HCT116 (cell line): ENCODE measurements at regions not wholly inside any gene's neighbourhood (a gene's known extent, or its start where the extent isn't known, plus 50 kb on each side); places are given as distances from the start of the nearest gene placed in this dataset.

Experiments
- ATAC-seq: fragments of 200-7000 bp; cut with Tn5 transposase; 2 replicates; pipeline ENCODE4 v1.9.1; 2020; ENCODE audit warnings: mild to moderate bottlenecking, moderate library complexity
- BruUV-seq: library from RNA; stranded (reverse); fragments of 400-500 nt; replicated peaks from 2 replicates; lab custom pipeline; 2021; lab: Mats Ljungman, UMichigan
- CTCF ChIA-PET: fragments of 300-600 bp; sonication (Branson Sonifier 250); formaldehyde crosslinking; loops from one replicate; lab custom pipeline; 2021; ENCODE audit warnings: antibody characterized with exemption; lab: Charles Lee
- POLR2A ChIA-PET: fragments of 300-600, 350-600 bp; sonication (Branson Sonifier 250); formaldehyde crosslinking; loops from one replicate; lab custom pipeline; 2021; ENCODE audit warnings: antibody characterized with exemption; lab: Charles Lee
- RAD21 ChIA-PET, 2 experiments: fragments of 300-600 bp; sonication (Branson Sonifier 250); formaldehyde crosslinking; loops; one replicate each; lab custom pipeline; 2023; ENCODE audit warnings: low total read pairs in 2 of 2; ENCODE audit not compliant: uncharacterized antibody in 2 of 2, unreplicated experiment in 2 of 2, low non-redundant PET in 1 of 2; lab: Charles Lee
- DNase-seq: peaks from one replicate; pipeline ENCODE4 v3.0.0-alpha.2; 2010; ENCODE audit warnings: low read depth, low spot score
- H2AFZ ChIP-seq: fragments of 200-600 bp; shearing (Covaris generic), sonication (generic); 2 replicates; pipeline ENCODE4 v1.6.1; 2017; ENCODE audit warnings: low read depth, mixed run types, mixed read lengths, antibody characterized with exemption, low read length; ENCODE audit not compliant: poor library complexity, severe bottlenecking
- H3K27ac ChIP-seq: 2 replicates; pipeline ENCODE4 v1.5.1; 2012; ENCODE audit warnings: low read depth, low read length
- H3K27me3 ChIP-seq: fragments of 200-600 bp; sonication (generic); 2 replicates; pipeline ENCODE4 v1.6.1; 2016; ENCODE audit warnings: mixed run types, low read length, mixed read lengths; ENCODE audit not compliant: insufficient read depth
- H3K36me3 ChIP-seq, 2 experiments: fragments of 200-500 bp in 1 of 2; fragments of 200-600 bp in 1 of 2; sonication (Bioruptor generic) in 1 of 2; sonication (generic) in 1 of 2; 2 replicates each; pipeline versions ENCODE4 v1.5.1 to v1.6.1; 2014 to 2016; ENCODE audit warnings: low read length in 2 of 2, inconsistent platforms in 1 of 2, mixed read lengths in 1 of 2, mixed run types in 1 of 2; ENCODE audit not compliant: insufficient read depth in 2 of 2, control insufficient read depth in 1 of 2
- H3K4me1 ChIP-seq, 2 experiments: fragments of 200-600 bp in 1 of 2; sonication (generic) in 1 of 2; 2 replicates each; pipeline versions ENCODE4 v1.5.1 to v1.6.1; 2012 to 2017; ENCODE audit warnings: low read length in 2 of 2, inconsistent platforms in 1 of 2, mild to moderate bottlenecking in 1 of 2, mixed read lengths in 1 of 2, mixed run types in 1 of 2, moderate library complexity in 1 of 2; ENCODE audit not compliant: insufficient read depth in 2 of 2, control insufficient read depth in 1 of 2
- H3K4me2 ChIP-seq: fragments of 200-600 bp; sonication (generic); 2 replicates; pipeline ENCODE4 v1.6.1; 2017; ENCODE audit warnings: mixed run types, low read length, mixed read lengths
- H3K4me3 ChIP-seq, 2 experiments: fragments of 200-600 bp in 1 of 2; sonication (generic) in 1 of 2; replicated peaks in 1 of 2; 2 replicates each; pipeline ENCODE4 v1.5.1; 2011 to 2016; ENCODE audit warnings: low read length in 2 of 2, control low read depth in 1 of 2, low read depth in 1 of 2, mild to moderate bottlenecking in 1 of 2, mixed read lengths in 1 of 2, mixed run types in 1 of 2
- H3K79me2 ChIP-seq: fragments of 200-600 bp; sonication (generic); 2 replicates; pipeline ENCODE4 v1.6.1; 2017; ENCODE audit warnings: mild to moderate bottlenecking, mixed run types, low read length, moderate library complexity, mixed read lengths; ENCODE audit not compliant: insufficient read depth
- H3K9ac ChIP-seq: fragments of 200-600 bp; sonication (generic); 2 replicates; pipeline ENCODE4 v1.6.1; 2016; ENCODE audit warnings: low read length, mixed read lengths
- H3K9me2 ChIP-seq: fragments of 200-600 bp; sonication (generic), shearing (Covaris generic); 2 replicates; pipeline ENCODE4 v1.6.1; 2017; ENCODE audit warnings: mixed run types, mild to moderate bottlenecking, moderate library complexity; ENCODE audit not compliant: insufficient read depth
- H3K9me3 ChIP-seq, 2 experiments: fragments of 200-500 bp in 1 of 2; fragments of 200-600 bp in 1 of 2; sonication (Bioruptor generic) in 1 of 2; sonication (generic) in 1 of 2; 2 replicates each; pipeline ENCODE4 v1.6.1; 2014 to 2017; ENCODE audit warnings: low read length in 2 of 2, mixed read lengths in 2 of 2, inconsistent platforms in 1 of 2, low read depth in 1 of 2, mild to moderate bottlenecking in 1 of 2, mixed run types in 1 of 2, moderate library complexity in 1 of 2; ENCODE audit not compliant: control insufficient read depth in 1 of 2, insufficient read depth in 1 of 2
- H4K20me1 ChIP-seq: fragments of 200-600 bp; sonication (generic), shearing (Covaris generic); 2 replicates; pipeline ENCODE4 v1.6.1; 2017; ENCODE audit warnings: mixed run types, mild to moderate bottlenecking, moderate library complexity; ENCODE audit not compliant: insufficient read depth
- CTCF ChIP-seq, 3 experiments: fragments of 200-600 bp in 1 of 3; sonication (generic) in 1 of 3; IDR thresholded peaks in 2 of 3; conservative IDR thresholded peaks in 1 of 3; 2 replicates each; pipeline ENCODE4 v1.5.1; 2012 to 2017; ENCODE audit warnings: low read depth in 2 of 3, low read length in 2 of 3, antibody characterized with exemption in 1 of 3, borderline replicate concordance in 1 of 3, control low read depth in 1 of 3, mild to moderate bottlenecking in 1 of 3, mixed read lengths in 1 of 3, mixed run types in 1 of 3, moderate library complexity in 1 of 3; ENCODE audit not compliant: insufficient read depth in 1 of 3
- ELF1 ChIP-seq: IDR thresholded peaks from 2 replicates; pipeline ENCODE4 v1.6.1; 2012; ENCODE audit warnings: low read depth, borderline replicate concordance
- FOSL1 ChIP-seq: IDR thresholded peaks from 2 replicates; pipeline ENCODE4 v1.6.1; 2012; ENCODE audit warnings: low read depth
- POLR2A ChIP-seq: IDR thresholded peaks from 2 replicates; pipeline ENCODE4 v1.7.0; 2011; ENCODE audit warnings: borderline replicate concordance; ENCODE audit not compliant: insufficient read depth, insufficient read length; ENCODE audit errors: extremely low read depth
- POLR2AphosphoS5 ChIP-seq: IDR thresholded peaks from 2 replicates; pipeline ENCODE4 v1.6.1; 2011; ENCODE audit warnings: mild to moderate bottlenecking, low read depth, low read length, moderate library complexity
- SP1 ChIP-seq: IDR thresholded peaks from 2 replicates; pipeline ENCODE4 v1.6.1; 2012; ENCODE audit warnings: low read depth
- TCF7L2 ChIP-seq: IDR thresholded peaks from 2 replicates; pipeline ENCODE4 v1.7.0; 2011; ENCODE audit warnings: borderline replicate concordance, inconsistent platforms; ENCODE audit not compliant: insufficient read depth, insufficient read length; ENCODE audit errors: extremely low read depth
- YY1 ChIP-seq: IDR thresholded peaks from 2 replicates; pipeline ENCODE4 v1.6.1; 2011; ENCODE audit warnings: low read length, low read depth, moderate library complexity, mild to moderate bottlenecking; ENCODE audit not compliant: insufficient replicate concordance; ENCODE audit errors: extremely low read depth
- ZBTB33 ChIP-seq: IDR thresholded peaks from 2 replicates; pipeline ENCODE4 v1.6.1; 2011; ENCODE audit warnings: mild to moderate bottlenecking, low read length, moderate library complexity; ENCODE audit not compliant: insufficient replicate concordance; ENCODE audit errors: extremely low read depth
- ZFX ChIP-seq: fragments of 450-650 bp; IDR thresholded peaks from 2 replicates; pipeline ENCODE4 v1.6.1; 2017
- intact Hi-C: fragments of 100-400 bp; cut with micrococcal nuclease; formaldehyde crosslinking; loops from 2 replicates; pipeline ENCODE4 v1.10.0; 2022

GRCh38 chr21:25420831-25421230 lies 186.4 kb downstream of the MRPL39 start:
- no peak overlapping the region for H3K4me3 ChIP-seq
- no peak for TF ChIP-seq POLR2A
- no peak for TF ChIP-seq ELF1
- no peak for TF ChIP-seq FOSL1
- TF ChIP-seq TCF7L2: no peak
- no peak for TF ChIP-seq SP1
- TF ChIP-seq ZBTB33: no peak
- no peak for TF ChIP-seq ZFX
- no peak for TF ChIP-seq CTCF (IDR thresholded peaks at IDR 0.05 in 2 of 3, conservative IDR thresholded peaks at IDR 0.05 in 1 of 3; ENCODE audit: borderline replicate concordance in 1 of 3, insufficient read depth in 1 of 3, low read depth in 2 of 3, low read length in 2 of 3)
- TF ChIP-seq POLR2AphosphoS5: no peak
- TF ChIP-seq YY1: no peak
- TF ChIP-seq, all 23 proteins: peak for 0
- DNase-seq: no peak
- Histone ChIP-seq H3K36me3 (no peaks in the 10 kb centered on the region), H3K9me2 (no peaks in the 10 kb centered on the region), H4K20me1 (no peaks in the 10 kb centered on the region), H3K79me2 (no peaks in the 10 kb centered on the region), H3K27me3 (no peaks in the 10 kb centered on the region), H3K4me2 (no peak overlapping the region), H2AFZ (no peak overlapping the region), H3K27ac (no peak overlapping the region), H3K9ac (no peak overlapping the region), H3K9me3 (no peaks in the 10 kb centered on the region), H3K4me1 (no peaks in the 10 kb centered on the region)
- ATAC-seq: no peak
- no TSS peak for BruUV-seq
- CTCF ChIA-PET: no interaction called here
- POLR2A ChIA-PET: no interaction called here
- RAD21 ChIA-PET: no interaction called here
- intact Hi-C loops: no loop called here
